Ascending aorta (tissue), 2 donors: ENCODE measurements at regions not wholly inside any gene's neighbourhood (a gene's known extent, or its start where the extent isn't known, plus 50 kb on each side); places are given as distances from the start of the nearest gene placed in this dataset.
"Not testable (repeated sequence)": the region's sequence is repeated elsewhere in the genome, so short reads cannot be mapped to it uniquely, and the experiment has no call there.

Experiments
- DNase-seq, 2 donors: peaks; one replicate each; pipeline ENCODE4 v3.0.0-alpha.2; 2019; ENCODE audit warnings: low spot score in 2 of 2
- H3K27ac ChIP-seq, 2 donors: fragments of 200-600 bp; sonication (generic); one replicate each; pipeline ENCODE4 v1.5.1; 2016 to 2017; ENCODE audit warnings: mild to moderate bottlenecking in 1 of 2
- H3K27me3 ChIP-seq: fragments of 200-600 bp; sonication (generic); one replicate; pipeline ENCODE4 v1.5.1; 2017
- H3K36me3 ChIP-seq, 2 donors: fragments of 200-600 bp; sonication (generic); one replicate each; pipeline ENCODE4 v1.5.1; 2016
- H3K4me1 ChIP-seq, 2 donors: fragments of 200-600 bp; sonication (generic); one replicate each; pipeline ENCODE4 v1.5.1; 2016 to 2017; ENCODE audit warnings: mild to moderate bottlenecking in 1 of 2
- H3K4me3 ChIP-seq, 2 donors: fragments of 200-600 bp; sonication (generic); one replicate each; pipeline ENCODE4 v1.5.1; 2016 to 2017; ENCODE audit warnings: mild to moderate bottlenecking in 1 of 2
- H3K9me3 ChIP-seq, 2 donors: fragments of 200-600 bp; sonication (generic); one replicate each; pipeline ENCODE4 v1.5.1; 2016
- CTCF ChIP-seq, 3 experiments: fragments of 200-600 bp in 2 of 3; fragments of 450-650 bp in 1 of 3; sonication (generic) in 2 of 3; IDR thresholded peaks; one replicate each; pipeline ENCODE4 v1.5.1; 2016 to 2019; ENCODE audit warnings: antibody characterized with exemption in 3 of 3, mild to moderate bottlenecking in 1 of 3, moderate library complexity in 1 of 3
- intact Hi-C: fragments of 100-400 bp; cut with DNase I; formaldehyde crosslinking; loops from one replicate; pipeline ENCODE4 v1.15.1; 2023

DNA sequence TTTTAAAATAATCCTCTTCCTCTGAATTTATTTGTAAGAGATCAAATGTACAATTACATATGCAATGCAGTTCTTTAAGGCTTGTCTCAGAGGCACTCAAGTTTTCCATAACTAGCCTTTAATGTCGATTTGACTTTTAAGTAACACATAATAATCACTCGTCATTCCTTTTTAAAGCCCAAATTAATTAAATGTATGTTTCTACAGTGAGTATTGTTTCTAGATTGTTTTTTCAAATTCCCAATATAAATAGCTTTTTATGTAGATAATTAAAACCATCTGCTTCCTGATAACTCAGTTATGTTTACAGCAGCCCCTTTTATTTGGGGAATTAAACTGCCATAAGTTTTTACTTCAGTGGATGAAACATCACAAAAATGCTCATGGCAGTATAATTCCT, 185.1 kb downstream of the ETNK1 start:
- Histone ChIP-seq H3K27me3 (no peaks in the 10 kb centered on the region), H3K36me3 (no peaks in the 10 kb centered on the region), H3K27ac (no peak overlapping the region), H3K9me3 (no peaks in the 10 kb centered on the region), H3K4me1 (peaks cover 0 to 7% of the 10 kb centered on the region in 2 donors), H3K4me3 (no peak overlapping the region)
- DNase-seq, result no peak
- intact Hi-C loops, result no loop called here
- TF ChIP-seq CTCF (IDR thresholded peaks at IDR 0.05), result no peak

GRCh38 chr12:22812531-22812930, 187.6 kb downstream of the ETNK1 start:
- no peak overlapping the region for H3K27ac ChIP-seq
- no peaks in the 10 kb centered on the region for H3K36me3 ChIP-seq
- no peaks in the 10 kb centered on the region for H3K27me3 ChIP-seq
- no peak for TF ChIP-seq CTCF (IDR thresholded peaks at IDR 0.05)
- DNase-seq, result no peak
- intact Hi-C loops, result no loop called here
- H3K9me3 ChIP-seq, result no peaks in the 10 kb centered on the region
- H3K4me3 ChIP-seq, result no peak overlapping the region
- H3K4me1 ChIP-seq, result peaks cover 0 to 7% of the 10 kb centered on the region in 2 donors

DNA sequence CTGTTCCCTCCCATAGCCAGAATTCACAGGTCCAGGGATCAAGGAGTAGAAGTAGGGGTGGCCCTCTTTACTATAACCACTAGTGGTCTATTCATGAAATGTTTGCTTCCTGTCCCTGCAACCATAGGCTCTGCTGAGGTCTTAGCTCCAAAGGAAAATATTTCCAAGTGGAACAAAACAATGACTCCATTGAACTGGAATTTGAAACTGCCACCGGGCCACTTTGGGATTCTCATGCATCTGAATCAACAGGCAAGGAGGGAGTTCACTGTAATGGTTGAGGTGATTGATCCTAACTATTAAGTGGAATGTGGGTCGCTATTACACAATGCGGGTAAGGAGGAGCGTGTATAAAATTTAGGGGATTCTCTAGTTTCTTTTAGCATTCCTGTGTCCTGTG, 197.0 kb downstream of the ETNK1 start:
- Histone ChIP-seq H3K9me3 (no peaks in the 10 kb centered on the region), H3K4me1 (no peaks in the 10 kb centered on the region), H3K27ac (no peak overlapping the region), H3K27me3 (no peaks in the 10 kb centered on the region), H3K4me3 (no peak overlapping the region), H3K36me3 (no peaks in the 10 kb centered on the region)
- TF ChIP-seq CTCF (IDR thresholded peaks at IDR 0.05), result no peak
- intact Hi-C loops, result no loop called here
- DNase-seq, result no peak

DNA sequence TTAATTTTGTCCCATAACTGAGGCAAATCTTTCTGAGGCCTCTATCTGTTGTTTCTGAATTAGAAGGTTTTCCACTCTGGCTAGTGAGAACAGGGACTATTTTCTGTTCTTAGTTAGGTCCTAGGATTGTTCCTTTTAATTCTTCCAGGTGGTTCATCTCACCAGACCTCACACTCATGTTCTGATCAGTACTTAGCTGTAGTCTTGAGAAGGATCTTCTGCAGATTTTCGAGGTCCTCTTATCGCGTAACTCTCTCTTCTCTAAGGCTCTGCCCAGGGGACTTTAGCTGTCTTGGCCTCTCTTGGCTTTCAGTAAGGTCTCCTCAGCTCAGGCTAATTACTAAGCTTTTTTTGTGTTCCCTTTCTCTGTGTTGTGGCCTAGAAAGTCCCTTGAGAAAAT, 201.1 kb downstream of the ETNK1 start:
- no peak overlapping the region for H3K27ac ChIP-seq
- no peak overlapping the region for H3K4me3 ChIP-seq
- no peak for DNase-seq
- intact Hi-C loops, result no loop called here
- H3K9me3 ChIP-seq, result no peaks in the 10 kb centered on the region
- no peak for TF ChIP-seq CTCF (IDR thresholded peaks at IDR 0.05)
- H3K27me3 ChIP-seq, result no peaks in the 10 kb centered on the region
- H3K4me1 ChIP-seq, result no peaks in the 10 kb centered on the region
- no peaks in the 10 kb centered on the region for H3K36me3 ChIP-seq

GRCh38 chr12:22826446-22826981, 201.5 kb downstream of the ETNK1 start:
- intact Hi-C loops, H3K27me3 ChIP-seq, H3K9me3 ChIP-seq: not testable (repeated sequence)

GRCh38 chr12:22828066-22828465, 203.1 kb downstream of the ETNK1 start:
- Histone ChIP-seq H3K9me3 (no peaks in the 10 kb centered on the region), H3K4me3 (no peak overlapping the region), H3K27ac (no peak overlapping the region), H3K4me1 (no peaks in the 10 kb centered on the region), H3K27me3 (no peaks in the 10 kb centered on the region), H3K36me3 (no peaks in the 10 kb centered on the region)
- intact Hi-C loops, result no loop called here
- DNase-seq, result no peak
- no peak for TF ChIP-seq CTCF (IDR thresholded peaks at IDR 0.05)

More at GRCh38 chr12:22826446-22826981, 201.5 kb downstream of the ETNK1 start:
- H3K36me3 ChIP-seq, H3K4me1 ChIP-seq, DNase-seq, H3K27ac ChIP-seq, H3K4me3 ChIP-seq: not testable (repeated sequence)
